ENCODE measurements at regions not wholly inside any gene's neighbourhood (a gene's known extent, or its start where the extent isn't known, plus 50 kb on each side); places are given as distances from the start of the nearest gene placed in this dataset.
"Not testable (repeated sequence)": the region's sequence is repeated elsewhere in the genome, so short reads cannot be mapped to it uniquely, and the experiment has no call there.

DNA sequence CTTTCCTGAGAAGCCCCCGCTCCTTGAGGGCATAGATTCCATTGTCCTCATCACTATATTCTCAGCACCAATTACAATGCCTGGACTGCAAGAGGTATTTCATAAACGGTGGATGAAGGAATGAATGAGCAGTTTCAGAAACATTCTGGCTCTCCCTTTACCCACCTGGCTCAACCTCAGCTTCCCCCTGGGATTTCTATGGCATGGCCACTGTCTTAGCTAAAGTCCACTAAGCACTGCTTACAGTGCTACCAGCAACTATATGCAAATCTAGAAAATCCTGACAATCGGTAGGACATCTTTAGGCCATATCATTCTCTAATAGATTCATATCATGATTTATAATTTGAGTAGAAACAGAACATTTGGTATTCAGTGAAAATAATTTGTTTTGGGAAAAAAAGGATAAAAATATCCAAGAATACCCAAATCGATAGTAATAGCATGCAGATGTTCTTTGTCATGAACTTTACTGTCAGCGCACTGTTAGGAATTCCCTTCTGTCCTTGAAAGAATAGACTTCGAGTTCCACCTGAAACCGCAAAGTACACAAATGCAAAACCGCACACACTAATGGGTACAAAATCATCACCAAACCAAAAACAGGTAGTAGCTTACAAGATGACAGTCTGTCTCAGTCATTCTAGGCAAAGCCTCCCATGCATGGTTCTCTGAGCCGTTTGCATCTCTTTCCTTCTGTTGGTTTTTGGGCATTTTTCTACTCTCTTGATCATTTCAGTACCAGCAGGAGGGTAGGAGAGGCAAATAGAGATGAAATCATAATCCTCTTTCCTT is 303.6 kb upstream of the ID2 start:
- DNase-seq (ENCODE audit: low spot score) = peak; percentile 63

DNA sequence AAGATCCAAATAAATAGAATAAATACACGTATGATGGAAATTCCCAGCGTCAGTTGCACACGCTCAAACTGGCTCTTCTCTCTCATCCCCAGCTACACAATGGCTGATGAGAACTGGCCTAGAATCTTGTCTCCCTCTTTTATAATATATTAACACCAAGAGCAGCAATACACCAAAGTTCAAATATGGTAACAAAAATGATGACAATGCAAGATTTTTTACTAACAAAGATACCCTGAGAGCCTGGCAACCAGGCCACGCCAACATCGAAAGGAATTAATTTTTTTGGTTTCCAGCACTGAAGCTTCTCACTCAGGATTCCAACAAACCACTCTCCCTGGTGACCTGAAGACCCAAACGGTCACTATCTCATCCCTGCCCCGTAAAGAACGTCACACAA is 302.7 kb upstream of the ID2 start:
- no peak for DNase-seq (ENCODE audit: low spot score)

DNA sequence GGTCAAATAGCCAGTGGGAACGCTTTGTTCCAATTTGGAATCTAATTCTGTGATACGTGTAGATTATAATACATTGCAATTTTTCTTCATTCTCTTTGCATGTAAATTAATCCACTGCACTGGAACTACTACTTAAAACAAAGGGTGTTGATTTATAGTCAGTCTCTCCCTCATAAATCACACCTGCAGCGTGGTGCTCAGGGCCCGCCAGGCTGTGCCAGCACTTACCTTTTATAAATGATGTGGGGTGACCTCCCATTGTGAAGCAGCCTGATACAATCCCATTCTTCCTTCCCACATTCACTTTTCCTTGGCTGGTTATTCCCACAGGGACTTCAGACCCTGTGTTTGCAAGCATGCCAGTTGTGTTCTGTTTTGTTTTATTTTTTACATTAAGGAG is 302.3 kb upstream of the ID2 start:
- DNase-seq (ENCODE audit: low spot score) = no peak

DNA sequence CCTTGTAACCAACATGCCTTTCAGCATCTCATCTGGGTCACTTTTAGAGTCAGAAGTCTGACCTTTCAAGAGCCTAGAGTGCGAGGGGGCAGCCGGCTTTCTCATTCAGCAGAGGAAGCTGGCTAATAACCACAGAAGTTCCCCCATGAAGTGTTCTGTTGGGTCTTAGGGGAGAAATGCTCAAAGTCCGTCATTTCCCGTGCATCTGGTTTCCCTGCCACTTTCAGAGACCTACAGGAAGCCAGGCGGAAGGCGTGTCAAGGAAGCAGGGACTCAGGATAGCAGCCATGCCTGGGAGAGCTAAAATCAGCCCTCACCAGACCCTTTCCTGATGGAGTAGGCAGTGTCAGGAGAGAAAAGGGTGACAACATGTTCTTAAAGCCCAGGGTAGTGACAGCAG is 301.8 kb upstream of the ID2 start:
- DNase-seq (ENCODE audit: low spot score) = no peak

DNA sequence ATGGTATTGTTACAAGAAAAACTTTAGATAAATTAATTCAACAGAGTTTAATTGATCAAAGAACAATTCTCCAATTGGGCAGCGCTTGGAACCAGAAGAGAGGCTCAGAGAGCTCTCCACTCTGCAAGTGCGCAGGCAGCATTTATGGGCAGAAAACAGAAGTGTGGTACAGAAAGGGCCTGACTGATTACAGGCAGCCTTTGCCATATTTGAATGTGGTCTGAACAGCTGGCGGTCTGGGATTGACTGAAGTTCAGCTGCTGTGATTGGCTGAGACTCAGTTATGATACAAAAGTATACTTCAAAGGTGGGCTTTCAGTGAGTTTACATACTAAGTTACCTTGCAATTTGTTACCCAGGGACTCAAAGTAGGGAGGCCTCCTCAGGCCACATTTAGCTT is 301.3 kb upstream of the ID2 start:
- no peak for DNase-seq (ENCODE audit: low spot score)

DNA sequence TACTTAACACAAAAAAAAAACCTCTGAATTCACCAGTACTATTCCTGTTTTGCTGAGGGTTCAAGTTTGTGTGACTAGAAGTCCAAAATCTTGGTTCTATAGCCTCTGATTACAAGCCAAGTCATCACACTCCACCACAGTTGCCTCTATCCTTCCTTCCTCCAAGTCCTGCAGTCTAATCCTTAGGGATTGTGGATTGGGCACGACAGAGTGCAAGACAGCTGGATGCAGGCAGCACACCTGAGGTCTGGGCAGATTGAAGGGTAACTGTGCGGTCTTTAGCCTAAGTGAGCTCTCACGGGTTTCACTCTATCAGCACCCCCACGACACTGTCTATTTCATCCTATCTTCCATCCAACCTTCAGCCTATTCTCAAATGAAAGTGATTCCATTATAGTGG is 299.4 kb upstream of the ID2 start:
- DNase-seq (ENCODE audit: low spot score) = no peak

DNA sequence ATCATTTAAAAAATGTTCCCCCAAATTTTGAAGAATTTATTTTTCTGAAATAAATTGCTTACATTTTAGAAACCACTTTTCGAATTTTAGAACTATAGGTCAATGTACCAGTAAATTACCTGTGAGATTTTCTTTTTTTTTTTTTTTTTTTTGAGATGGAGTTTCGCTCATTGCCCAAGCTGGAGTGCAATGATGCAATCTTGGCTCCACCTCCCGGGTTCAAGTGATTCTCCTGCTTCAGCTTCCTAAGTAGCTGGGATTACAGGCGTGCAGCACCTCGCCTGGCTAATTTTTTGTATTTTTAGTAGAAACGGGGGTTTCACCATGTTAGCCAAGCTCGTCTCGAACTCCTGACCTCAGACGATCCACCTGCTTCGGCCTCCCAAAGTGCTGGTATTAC is 295.1 kb upstream of the ID2 start:
- DNase-seq (ENCODE audit: low spot score) = not testable (repeated sequence)

DNA sequence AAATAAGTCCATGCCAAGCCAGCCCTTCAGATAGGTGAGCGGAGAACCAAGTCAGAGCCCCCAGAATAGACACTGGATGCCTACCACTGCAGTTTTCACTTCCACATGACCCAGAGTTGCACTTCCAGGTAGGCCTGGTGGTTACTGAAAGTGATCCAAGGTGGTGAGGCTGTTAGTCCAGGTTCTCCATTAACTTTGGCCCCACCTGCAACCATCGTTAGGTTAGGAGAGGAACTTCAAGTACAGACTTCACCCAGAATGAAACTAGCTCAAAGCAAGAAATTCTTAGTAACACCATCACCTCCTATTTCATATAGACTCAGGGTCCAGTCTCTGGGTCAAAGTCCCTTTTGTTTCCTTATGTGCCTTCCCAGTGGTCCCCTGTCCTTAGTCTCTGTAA is 293.1 kb upstream of the ID2 start:
- no peak for DNase-seq (ENCODE audit: low spot score)

DNA sequence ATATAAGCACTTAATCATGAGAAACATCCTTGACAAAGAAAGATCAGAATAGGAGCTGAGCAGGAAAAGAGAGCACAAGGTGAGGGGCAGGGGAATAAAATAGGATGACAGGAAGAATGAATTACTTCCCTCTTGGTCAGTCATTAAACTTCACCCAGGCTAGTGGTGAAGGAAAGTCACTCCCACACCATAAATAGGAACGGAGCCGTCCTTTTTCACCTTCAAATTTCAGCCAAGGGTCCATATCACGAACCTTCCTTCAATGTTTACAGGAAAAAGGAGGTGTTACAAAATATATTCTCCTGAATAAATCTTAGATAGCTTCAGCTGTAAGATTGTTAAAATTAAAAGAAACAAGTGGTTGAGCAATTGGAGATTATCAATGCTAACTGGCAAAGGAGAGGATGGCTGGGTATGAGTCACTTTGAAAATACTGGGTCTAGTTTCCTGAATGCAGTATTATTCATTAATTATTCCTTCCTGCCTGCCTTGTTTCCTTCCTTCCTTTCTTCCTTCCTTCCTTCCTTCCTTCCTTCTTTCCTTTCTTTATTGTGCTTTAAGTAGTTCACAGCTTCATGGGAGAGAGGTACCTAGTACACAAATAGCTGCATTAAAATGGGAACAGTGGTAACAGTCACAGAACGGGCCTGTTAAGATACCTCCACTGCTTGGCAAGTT is 292.3 kb upstream of the ID2 start:
- DNase-seq (ENCODE audit: low spot score) = no peak

DNA sequence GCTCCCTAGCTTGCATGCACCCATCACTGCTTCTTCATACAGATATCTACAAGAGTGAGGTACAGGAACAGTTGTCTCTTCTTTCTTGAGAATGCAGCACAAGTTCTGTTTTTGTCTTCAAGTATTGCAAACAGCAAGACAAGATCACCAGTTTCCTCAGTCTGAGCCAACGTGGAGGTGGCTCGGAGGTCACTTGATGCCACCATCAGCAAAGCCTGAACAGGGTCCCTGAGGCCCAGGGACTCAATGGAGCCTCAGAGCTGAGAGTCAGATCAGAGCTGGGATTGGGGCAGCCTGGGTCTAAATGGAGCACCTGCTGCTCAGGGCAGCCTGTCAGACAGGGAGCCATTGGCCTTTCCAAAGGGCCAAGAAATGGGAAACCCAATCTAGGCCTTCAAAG is 290.7 kb upstream of the ID2 start:
- DNase-seq (ENCODE audit: low spot score) = no peak

DNA sequence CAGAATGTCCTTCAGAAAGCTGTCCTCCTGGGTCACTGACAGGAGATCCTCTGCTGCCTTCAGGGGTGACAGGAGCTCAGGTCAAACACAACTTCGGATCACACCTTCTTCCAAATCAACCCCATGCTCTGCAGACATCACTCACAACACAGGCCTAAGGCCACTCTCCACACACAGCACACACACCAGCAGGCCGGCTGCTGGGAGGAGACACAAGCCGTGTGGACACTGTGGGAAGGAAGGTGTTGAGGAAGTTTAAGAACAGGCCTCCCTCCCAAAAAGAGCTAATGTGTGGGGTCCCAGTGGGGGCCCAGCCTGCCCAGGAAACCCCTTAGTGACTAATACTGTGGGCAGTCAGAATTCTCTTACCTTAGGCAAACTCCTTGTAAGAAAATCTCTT is 290.3 kb upstream of the ID2 start:
- DNase-seq (ENCODE audit: low spot score) = no peak

DNA sequence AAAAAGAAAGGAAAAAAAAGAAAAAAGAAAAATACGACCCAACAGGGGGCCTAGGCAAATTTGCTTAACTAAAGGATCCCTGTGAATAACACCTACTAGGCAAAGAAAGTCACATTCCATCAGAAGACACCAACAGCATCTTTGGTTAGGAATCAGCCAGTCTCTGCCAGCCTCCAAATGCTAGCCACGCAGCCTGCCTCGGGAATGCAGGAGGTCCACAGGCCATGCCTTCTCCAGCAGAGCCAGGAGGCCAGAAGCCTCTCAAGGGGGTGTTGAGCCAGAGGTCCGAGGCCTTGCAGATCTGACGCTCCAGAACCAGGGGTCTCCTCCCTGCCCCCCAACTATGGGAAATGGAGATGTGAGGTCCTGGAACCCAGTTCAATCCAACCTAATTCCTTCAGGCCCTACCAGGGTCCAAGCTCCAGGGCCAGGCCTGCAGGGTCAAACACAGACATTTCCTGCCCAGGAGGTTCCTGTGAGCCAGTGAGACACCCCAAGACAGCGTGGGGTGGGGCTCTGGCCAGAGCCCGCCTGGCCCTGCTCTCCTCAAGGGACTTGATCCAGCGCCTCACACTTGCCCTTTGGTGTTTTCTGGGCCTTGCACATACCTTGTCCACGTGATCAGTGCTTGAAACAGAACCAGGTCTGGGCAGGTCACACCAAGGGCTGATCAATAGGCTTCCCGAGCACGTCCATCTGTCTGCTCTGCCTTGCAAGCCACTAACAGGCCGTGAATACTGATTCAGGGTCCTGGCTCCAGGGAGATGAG is 289.6 kb upstream of the ID2 start:
- DNase-seq (ENCODE audit: low spot score) = no peak

DNA sequence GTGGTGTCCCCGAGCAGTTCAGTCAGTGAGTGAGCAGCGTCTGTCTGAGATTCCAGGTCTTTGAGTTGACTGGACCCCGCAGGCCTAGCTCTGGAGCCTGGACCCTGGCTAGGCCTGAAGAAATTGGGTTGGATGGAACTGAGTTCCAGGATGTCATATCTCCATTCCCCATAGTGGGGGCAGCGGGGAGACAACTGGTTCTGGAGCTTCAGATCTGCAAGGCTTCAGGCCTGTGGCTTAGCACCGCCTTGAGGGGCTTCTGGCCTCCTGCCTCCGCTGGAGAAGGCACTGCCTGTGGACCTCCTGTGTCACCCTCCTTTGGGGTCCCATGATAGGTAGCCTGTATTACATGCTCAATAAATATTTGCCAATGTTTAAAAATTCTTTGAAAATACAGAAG is 288.4 kb upstream of the ID2 start:
- no peak for DNase-seq (ENCODE audit: low spot score)

DNA sequence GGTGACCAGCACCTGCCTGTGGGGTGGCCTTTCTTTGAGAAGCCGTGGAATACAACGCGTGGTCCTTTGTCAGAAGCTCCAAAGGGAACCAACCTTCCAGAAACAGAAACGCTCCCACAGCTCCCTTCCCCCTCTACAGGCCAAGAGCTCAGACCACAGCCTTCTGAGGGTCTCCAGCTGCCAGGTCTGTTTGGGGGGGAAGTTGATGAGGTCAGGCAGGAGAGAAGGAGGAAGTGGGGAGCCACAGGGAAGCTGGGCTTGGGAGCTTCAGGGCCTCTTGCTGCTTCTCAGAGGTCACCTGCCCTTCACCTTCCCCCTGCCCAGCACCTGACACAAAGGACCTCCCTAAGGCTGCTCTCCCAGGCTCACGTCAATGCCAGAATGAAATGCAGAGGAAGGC is 287.7 kb upstream of the ID2 start:
- DNase-seq (ENCODE audit: low spot score) = no peak

DNA sequence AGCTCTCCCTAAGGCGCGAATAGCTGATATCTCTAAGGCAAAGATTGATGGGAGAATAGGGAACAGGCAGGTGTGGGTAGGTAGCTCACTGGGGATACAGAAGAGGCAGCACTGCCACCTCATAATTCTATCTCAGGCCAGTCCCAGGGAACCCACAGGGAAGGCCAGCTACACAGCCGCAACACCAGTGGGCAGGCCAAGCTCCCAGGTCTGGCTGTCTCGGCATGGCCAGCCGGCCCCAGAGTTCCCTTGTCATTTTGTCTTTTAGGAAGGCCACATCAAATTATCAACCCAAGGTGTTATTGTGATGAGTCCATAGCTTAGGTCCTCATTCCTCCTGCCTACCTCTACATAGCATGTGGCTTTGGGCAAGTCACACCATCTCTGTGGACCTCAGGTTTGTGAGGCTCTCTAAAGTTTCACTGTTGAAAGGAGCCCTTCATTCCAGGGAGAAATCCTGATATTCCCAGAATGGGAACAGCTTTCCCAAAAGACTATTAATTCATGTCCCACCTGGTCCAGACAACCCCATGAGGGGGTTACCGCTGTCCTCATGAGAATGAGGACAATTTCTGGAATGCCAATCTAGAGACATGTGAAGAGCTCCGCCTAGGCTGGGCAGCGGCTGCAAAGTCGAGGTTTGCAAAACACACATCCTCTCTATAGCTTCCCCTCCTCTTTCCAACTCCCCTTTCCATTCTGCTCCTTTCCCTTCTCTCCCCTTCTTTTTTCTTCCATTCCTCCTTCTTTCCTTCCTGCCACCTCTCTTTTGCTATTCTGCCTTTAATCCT is 287.1 kb upstream of the ID2 start:
- DNase-seq (ENCODE audit: low spot score) = no peak

DNA sequence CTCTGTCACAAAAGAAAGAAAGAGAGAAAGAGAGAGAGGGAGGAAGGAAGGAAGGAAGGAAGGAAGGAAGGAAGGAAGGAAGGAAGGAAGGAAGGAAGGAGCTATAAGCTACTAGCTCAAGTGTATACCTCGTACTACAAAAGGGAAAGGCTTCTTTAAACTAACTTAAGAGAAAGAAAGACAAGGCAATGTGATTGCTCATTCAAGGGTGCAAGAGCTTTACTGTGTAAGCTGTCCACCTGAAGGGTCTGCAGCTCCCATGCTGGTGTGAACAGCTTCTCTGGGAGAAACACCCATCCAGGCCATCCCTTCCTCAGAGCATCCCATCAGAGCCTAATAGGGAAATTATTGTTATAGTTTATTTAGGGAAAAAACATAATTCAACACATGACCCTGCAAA is 286.1 kb upstream of the ID2 start:
- DNase-seq (ENCODE audit: low spot score) = no peak

DNA sequence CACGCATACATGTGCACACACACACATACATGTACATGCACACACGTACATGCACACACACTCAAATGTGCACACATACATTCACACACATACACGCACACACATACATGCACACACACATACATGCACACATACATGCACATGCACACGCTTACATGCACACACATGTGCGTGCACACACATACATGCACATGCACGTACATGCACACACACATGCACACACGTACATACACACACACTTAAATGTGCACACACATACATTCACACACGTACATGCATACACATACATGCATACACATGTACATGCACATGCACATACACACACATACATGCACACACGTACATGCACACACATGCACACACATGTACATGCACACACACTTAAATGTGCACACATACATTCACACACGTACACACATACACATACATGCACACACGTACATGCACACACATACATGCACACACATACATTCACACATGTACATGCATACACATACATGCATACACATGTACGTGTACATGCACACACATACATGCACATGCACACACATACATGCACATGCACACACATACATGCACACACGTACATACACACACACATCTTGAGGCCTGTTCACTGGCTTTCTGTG is 283.7 kb upstream of the ID2 start:
- no peak for DNase-seq (ENCODE audit: low spot score)

DNA sequence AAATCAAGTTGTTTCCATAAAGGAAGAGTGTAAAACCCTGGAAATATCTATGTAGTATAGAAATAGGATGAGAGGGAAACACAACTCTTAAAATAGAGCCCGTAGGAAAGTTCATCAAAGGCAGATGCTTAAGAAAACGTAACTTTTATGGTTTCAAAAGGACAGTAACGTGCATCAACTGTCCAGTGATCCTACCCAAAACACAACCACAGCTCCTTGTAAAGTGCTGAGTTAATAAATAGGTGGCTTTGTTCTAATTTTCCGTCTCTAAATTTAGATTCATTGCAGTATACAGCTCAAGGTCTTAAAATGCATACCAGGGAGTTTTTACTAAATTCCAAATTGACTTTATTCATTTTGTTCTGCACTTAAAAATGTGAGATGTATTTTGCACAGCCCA is 282.1 kb upstream of the ID2 start:
- DNase-seq (ENCODE audit: low spot score) = no peak

DNA sequence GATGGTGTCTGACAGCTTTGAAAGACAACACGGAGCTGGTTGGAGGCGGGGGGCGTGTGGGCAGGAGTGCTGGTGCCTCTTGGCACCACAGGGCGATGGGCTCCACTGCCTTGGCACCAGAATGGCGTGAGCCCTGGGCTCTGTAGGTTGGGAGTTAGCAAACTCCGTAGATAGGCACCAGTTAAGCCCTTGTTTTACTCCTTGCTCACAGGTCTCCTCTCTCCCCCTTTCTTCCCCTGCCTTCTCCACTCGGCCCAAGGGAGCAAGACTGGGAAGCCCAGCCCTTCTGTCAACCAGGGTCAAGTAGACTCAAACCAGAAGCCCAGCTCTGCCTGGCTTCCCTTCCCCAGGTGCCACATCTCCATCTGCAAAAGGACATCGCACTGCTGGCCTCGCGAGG is 281.7 kb upstream of the ID2 start:
- DNase-seq (ENCODE audit: low spot score) = no peak

DNA sequence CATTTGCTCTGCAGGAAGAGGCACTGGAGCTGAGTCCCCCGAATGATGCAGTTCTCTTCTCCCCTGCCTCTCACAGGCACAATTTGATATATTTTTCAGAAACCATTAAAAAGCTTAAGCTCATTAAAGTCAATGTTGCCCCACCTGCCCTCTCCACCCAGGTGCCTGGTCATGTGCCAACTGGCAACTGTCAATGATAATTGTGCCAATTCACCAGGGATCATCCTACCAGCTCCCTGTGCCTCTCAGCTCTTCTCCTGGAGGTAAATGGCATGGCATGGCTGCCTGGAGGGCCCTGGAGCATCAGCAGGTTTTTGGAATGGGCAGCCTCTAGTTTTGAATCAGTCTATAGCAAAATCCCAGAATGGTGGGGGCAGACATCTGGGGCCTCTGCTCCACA is 279.6 kb upstream of the ID2 start:
- no peak for DNase-seq (ENCODE audit: low spot score)

DNA sequence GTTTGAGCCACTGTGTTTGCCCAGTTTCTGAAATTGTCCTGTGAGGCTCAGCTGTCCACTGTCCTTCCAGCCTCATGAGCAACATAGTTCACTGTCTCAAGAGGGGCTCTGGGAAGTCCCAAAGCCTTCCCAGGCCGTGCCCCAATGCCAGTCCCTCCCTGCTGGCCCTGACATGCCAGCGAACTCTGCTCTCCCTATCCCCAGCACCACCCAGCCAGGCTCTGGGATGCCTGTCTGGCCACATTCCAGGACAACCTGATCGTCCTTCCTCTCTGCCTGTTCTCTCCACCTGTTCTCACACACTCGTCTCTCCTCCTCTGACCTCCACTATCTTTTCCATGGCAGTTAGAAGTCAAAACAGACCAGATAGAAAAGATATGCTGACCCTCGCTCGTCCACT is 278.0 kb upstream of the ID2 start:
- DNase-seq (ENCODE audit: low spot score) = no peak

DNA sequence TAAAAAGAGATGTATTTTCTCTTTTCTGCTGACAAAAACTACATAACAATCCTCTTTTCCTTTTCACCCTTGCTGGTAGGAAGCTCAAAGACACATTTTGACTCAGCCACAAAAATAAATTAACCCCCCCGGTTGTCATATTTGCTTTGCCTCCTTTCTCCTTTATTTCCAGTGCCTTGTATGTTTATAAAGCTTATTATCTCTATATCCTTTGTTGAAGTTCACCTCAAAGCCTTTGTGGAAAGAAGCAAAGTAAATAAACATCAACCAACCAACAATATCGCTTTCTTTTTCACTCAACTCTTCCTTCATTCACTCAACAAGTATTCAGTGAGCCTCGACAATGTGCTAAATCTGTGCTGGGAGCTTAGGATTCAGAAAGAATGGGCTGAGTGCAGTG is 276.5 kb upstream of the ID2 start:
- DNase-seq (ENCODE audit: low spot score) = no peak
